GM23338 (cell line): ENCODE measurements at regions not wholly inside any gene's neighbourhood (a gene's known extent, or its start where the extent isn't known, plus 50 kb on each side); places are given as distances from the start of the nearest gene placed in this dataset.

Experiments
- ATAC-seq: fragments of 200-7000 bp; cut with Tn5 transposase; 3 replicates; pipeline ENCODE4 v1.9.1; 2020
- DNase-seq: peaks from one replicate; pipeline ENCODE4 v3.0.0-alpha.2; 2015; ENCODE audit warnings: low spot score
- H2AFZ ChIP-seq: fragments of 200-600 bp; sonication (generic); 2 replicates; pipeline ENCODE4 v1.8.0; 2016; ENCODE audit warnings: antibody characterized with exemption, mild to moderate bottlenecking, moderate library complexity
- H3F3A ChIP-seq: fragments of 200-600 bp; sonication (generic); replicated peaks from 2 replicates; pipeline ENCODE4 v1.8.0; 2017; ENCODE audit warnings: antibody characterized with exemption, mixed run types, low read depth
- H3K27ac ChIP-seq: fragments of 200-600 bp; sonication (generic); 2 replicates; pipeline ENCODE4 v1.6.1; 2016; ENCODE audit warnings: low read depth
- H3K27me3 ChIP-seq: fragments of 200-600 bp; sonication (generic); 2 replicates; pipeline ENCODE4 v1.8.0; 2016; ENCODE audit warnings: mild to moderate bottlenecking, mixed run types, moderate library complexity; ENCODE audit not compliant: insufficient read depth
- H3K36me3 ChIP-seq: fragments of 200-600 bp; sonication (generic); 2 replicates; pipeline ENCODE4 v1.8.0; 2016; ENCODE audit warnings: mild to moderate bottlenecking; ENCODE audit not compliant: insufficient read depth
- H3K4me1 ChIP-seq: fragments of 200-600 bp; sonication (generic); 2 replicates; pipeline ENCODE4 v1.8.0; 2016; ENCODE audit warnings: mild to moderate bottlenecking, moderate library complexity; ENCODE audit not compliant: insufficient read depth
- H3K4me2 ChIP-seq: fragments of 200-600 bp; sonication (generic); 2 replicates; pipeline ENCODE4 v1.7.1; 2017; ENCODE audit warnings: mixed run types
- H3K4me3 ChIP-seq: fragments of 200-600 bp; sonication (generic); 2 replicates; pipeline ENCODE4 v1.6.1; 2016; ENCODE audit warnings: mixed run types
- H3K79me2 ChIP-seq: fragments of 200-600 bp; sonication (generic); replicated peaks from 2 replicates; pipeline ENCODE4 v1.8.0; 2017; ENCODE audit warnings: mild to moderate bottlenecking; ENCODE audit not compliant: insufficient read depth
- H3K9me2 ChIP-seq: fragments of 200-600 bp; sonication (generic); 2 replicates; pipeline ENCODE4 v1.8.0; 2017; ENCODE audit not compliant: insufficient read depth
- H4K20me1 ChIP-seq: fragments of 200-600 bp; sonication (generic); replicated peaks from 2 replicates; pipeline ENCODE4 v1.8.0; 2017; ENCODE audit warnings: mild to moderate bottlenecking; ENCODE audit not compliant: insufficient read depth
- H3K27ac Mint-ChIP-seq: 2 replicates; pipeline ENCODE4 v1.8.0; 2020; ENCODE audit warnings: inconsistent platforms, mild to moderate bottlenecking, moderate library complexity, mixed read lengths
- H3K27me3 Mint-ChIP-seq: 3 replicates; pipeline ENCODE4 v1.8.0; 2022; ENCODE audit warnings: low read depth, mild to moderate bottlenecking, moderate library complexity, mixed read lengths, inconsistent platforms; ENCODE audit not compliant: insufficient read depth, poor library complexity
- H3K36me3 Mint-ChIP-seq: 3 replicates; pipeline ENCODE4 v1.8.0; 2021; ENCODE audit warnings: low read depth, mild to moderate bottlenecking, inconsistent platforms, moderate library complexity, mixed read lengths
- H3K4me1 Mint-ChIP-seq: 3 replicates; pipeline ENCODE4 v1.8.0; 2020; ENCODE audit warnings: mild to moderate bottlenecking, inconsistent platforms, mixed read lengths
- H3K4me3 Mint-ChIP-seq: 3 replicates; pipeline ENCODE4 v1.8.0; 2021; ENCODE audit warnings: moderate library complexity, mild to moderate bottlenecking, inconsistent platforms, mixed read lengths
- H3K9me3 Mint-ChIP-seq: 3 replicates; pipeline ENCODE4 v1.8.0; 2020; ENCODE audit warnings: moderate library complexity, mild to moderate bottlenecking, inconsistent platforms, mixed read lengths
- CREB1 ChIP-seq: fragments of 250-450 bp; sonication (Bioruptor Pico); IDR thresholded peaks from 2 replicates; pipeline ENCODE4 v1.5.0; 2020; ENCODE audit warnings: low read depth, mild to moderate bottlenecking, moderate library complexity
- NANOG ChIP-seq: IDR thresholded peaks from 2 replicates; pipeline ENCODE4 v1.6.1; 2016; ENCODE audit warnings: antibody characterized with exemption, borderline replicate concordance
- STAT1 ChIP-seq: IDR thresholded peaks from one replicate; pipeline ENCODE4 v1.6.1; 2016; ENCODE audit warnings: antibody characterized with exemption; ENCODE audit not compliant: unreplicated experiment
- ZNF114 ChIP-seq: fragments of 250-450 bp; sonication (Bioruptor Pico); IDR thresholded peaks from 2 replicates; pipeline ENCODE4 v1.5.0; 2020; ENCODE audit warnings: mild to moderate bottlenecking, moderate library complexity
- TF ChIP-seq, protein P1 (sequence below): fragments of 250-450 bp; sonication (Bioruptor Pico); IDR thresholded peaks from 2 replicates; pipeline ENCODE4 v1.5.0; 2020; ENCODE audit warnings: mild to moderate bottlenecking, moderate library complexity
- TF ChIP-seq, protein P2 (sequence below): IDR thresholded peaks from one replicate; pipeline ENCODE4 v1.6.1; 2018; ENCODE audit warnings: antibody characterized with exemption; ENCODE audit not compliant: unreplicated experiment
- TF ChIP-seq, protein P3 (sequence below): IDR thresholded peaks from 2 replicates; pipeline ENCODE4 v1.6.1; 2016; ENCODE audit warnings: antibody characterized with exemption

- TF ChIP-seq, protein P1, sequence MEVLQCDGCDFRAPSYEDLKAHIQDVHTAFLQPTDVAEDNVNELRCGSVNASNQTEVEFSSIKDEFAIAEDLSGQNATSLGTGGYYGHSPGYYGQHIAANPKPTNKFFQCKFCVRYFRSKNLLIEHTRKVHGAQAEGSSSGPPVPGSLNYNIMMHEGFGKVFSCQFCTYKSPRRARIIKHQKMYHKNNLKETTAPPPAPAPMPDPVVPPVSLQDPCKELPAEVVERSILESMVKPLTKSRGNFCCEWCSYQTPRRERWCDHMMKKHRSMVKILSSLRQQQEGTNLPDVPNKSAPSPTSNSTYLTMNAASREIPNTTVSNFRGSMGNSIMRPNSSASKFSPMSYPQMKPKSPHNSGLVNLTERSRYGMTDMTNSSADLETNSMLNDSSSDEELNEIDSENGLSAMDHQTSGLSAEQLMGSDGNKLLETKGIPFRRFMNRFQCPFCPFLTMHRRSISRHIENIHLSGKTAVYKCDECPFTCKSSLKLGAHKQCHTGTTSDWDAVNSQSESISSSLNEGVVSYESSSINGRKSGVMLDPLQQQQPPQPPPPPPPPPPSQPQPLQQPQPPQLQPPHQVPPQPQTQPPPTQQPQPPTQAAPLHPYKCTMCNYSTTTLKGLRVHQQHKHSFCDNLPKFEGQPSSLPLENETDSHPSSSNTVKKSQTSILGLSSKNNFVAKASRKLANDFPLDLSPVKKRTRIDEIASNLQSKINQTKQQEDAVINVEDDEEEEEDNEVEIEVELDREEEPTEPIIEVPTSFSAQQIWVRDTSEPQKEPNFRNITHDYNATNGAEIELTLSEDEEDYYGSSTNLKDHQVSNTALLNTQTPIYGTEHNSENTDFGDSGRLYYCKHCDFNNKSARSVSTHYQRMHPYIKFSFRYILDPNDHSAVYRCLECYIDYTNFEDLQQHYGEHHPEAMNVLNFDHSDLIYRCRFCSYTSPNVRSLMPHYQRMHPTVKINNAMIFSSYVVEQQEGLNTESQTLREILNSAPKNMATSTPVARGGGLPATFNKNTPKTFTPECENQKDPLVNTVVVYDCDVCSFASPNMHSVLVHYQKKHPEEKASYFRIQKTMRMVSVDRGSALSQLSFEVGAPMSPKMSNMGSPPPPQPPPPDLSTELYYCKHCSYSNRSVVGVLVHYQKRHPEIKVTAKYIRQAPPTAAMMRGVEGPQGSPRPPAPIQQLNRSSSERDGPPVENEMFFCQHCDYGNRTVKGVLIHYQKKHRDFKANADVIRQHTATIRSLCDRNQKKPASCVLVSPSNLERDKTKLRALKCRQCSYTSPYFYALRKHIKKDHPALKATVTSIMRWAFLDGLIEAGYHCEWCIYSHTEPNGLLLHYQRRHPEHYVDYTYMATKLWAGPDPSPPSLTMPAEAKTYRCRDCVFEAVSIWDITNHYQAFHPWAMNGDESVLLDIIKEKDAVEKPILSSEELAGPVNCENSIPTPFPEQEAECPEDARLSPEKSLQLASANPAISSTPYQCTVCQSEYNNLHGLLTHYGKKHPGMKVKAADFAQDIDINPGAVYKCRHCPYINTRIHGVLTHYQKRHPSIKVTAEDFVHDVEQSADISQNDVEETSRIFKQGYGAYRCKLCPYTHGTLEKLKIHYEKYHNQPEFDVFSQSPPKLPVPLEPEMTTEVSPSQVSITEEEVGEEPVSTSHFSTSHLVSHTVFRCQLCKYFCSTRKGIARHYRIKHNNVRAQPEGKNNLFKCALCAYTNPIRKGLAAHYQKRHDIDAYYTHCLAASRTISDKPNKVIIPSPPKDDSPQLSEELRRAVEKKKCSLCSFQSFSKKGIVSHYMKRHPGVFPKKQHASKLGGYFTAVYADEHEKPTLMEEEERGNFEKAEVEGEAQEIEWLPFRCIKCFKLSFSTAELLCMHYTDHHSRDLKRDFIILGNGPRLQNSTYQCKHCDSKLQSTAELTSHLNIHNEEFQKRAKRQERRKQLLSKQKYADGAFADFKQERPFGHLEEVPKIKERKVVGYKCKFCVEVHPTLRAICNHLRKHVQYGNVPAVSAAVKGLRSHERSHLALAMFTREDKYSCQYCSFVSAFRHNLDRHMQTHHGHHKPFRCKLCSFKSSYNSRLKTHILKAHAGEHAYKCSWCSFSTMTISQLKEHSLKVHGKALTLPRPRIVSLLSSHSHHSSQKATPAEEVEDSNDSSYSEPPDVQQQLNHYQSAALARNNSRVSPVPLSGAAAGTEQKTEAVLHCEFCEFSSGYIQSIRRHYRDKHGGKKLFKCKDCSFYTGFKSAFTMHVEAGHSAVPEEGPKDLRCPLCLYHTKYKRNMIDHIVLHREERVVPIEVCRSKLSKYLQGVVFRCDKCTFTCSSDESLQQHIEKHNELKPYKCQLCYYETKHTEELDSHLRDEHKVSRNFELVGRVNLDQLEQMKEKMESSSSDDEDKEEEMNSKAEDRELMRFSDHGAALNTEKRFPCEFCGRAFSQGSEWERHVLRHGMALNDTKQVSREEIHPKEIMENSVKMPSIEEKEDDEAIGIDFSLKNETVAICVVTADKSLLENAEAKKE (CRISPR knock-in tag): no peak
- no peak for TF ChIP-seq ZNF114 (CRISPR knock-in tag)
Observed at GRCh38 chr2:9076210-9076609, 72.7 kb upstream of the MBOAT2 start (continued).

DNA sequence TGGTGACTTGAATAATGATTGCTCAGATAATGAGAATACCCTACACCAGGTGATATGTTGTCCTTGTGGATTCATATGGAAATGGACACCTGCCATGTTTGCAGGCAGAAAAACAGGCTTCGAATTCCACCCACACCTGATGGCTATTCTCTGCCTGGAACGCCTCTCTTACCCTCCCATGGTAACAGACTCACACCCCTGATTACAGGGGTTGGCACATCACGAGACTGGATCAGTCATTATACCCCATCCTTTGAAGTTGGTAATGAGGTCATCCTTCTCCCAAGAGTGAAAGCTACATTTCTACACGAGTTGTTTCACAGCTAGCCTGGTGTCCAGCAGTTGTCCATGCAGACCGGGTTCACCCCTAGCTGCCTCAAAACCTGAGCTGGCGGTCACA is 71.4 kb upstream of the MBOAT2 start:
- Histone ChIP-seq H3F3A (no peaks in the 10 kb centered on the region), H4K20me1 (no peaks in the 10 kb centered on the region), H3K4me2 (peak overlapping the region; percentile 43), H3K36me3 (no peaks in the 10 kb centered on the region), H3K4me3 (no peak overlapping the region), H3K9me2 (no peaks in the 10 kb centered on the region), H3K4me1 (peaks cover 19% of the 10 kb centered on the region), H3K27me3 (no peaks in the 10 kb centered on the region; the same call in 1 of the 2 replicates), H3K79me2 (no peaks in the 10 kb centered on the region), H3K27ac (no peak overlapping the region), H2AFZ (no peak overlapping the region)
- peaks cover 2% of the 10 kb centered on the region; the same call in 1 of the 3 replicates for H3K9me3 Mint-ChIP-seq
- no peak overlapping the region for H3K27ac Mint-ChIP-seq
- TF ChIP-seq NANOG (no peak), CREB1 (0 out of 2 replicates have a peak, but pooled peaks have one; percentile 21)
- no peak overlapping the region; the same call in 2 of the 3 replicates for H3K4me3 Mint-ChIP-seq
- H3K27me3 Mint-ChIP-seq: peaks cover 19% of the 10 kb centered on the region
- ATAC-seq: peak; percentile 96
- no peaks in the 10 kb centered on the region for H3K36me3 Mint-ChIP-seq
- DNase-seq: peak; percentile 75
- H3K4me1 Mint-ChIP-seq: peaks cover 28% of the 10 kb centered on the region; the same call in 2 of the 3 replicates

GRCh38 chr2:9071584-9072124 is 68.2 kb upstream of the MBOAT2 start:
- Histone ChIP-seq H2AFZ (no peak overlapping the region), H4K20me1 (no peaks in the 10 kb centered on the region), H3K27me3 (no peaks in the 10 kb centered on the region; the same call in 1 of the 2 replicates), H3F3A (no peaks in the 10 kb centered on the region), H3K4me1 (peaks cover 19% of the 10 kb centered on the region), H3K4me3 (no peak overlapping the region), H3K27ac (no peak overlapping the region), H3K9me2 (no peaks in the 10 kb centered on the region), H3K79me2 (no peaks in the 10 kb centered on the region), H3K36me3 (no peaks in the 10 kb centered on the region), H3K4me2 (no peak overlapping the region)
- Mint-ChIP-seq H3K9me3 (no peaks in the 10 kb centered on the region), H3K36me3 (no peaks in the 10 kb centered on the region), H3K27ac (no peak overlapping the region), H3K4me3 (no peak overlapping the region), H3K4me1 (peaks cover 23% of the 10 kb centered on the region; the same call in 2 of the 3 replicates), H3K27me3 (peaks cover 19% of the 10 kb centered on the region)
- DNase-seq: no peak
- ATAC-seq: no peak
- TF ChIP-seq NANOG: no peak
- TF ChIP-seq, protein P2, sequence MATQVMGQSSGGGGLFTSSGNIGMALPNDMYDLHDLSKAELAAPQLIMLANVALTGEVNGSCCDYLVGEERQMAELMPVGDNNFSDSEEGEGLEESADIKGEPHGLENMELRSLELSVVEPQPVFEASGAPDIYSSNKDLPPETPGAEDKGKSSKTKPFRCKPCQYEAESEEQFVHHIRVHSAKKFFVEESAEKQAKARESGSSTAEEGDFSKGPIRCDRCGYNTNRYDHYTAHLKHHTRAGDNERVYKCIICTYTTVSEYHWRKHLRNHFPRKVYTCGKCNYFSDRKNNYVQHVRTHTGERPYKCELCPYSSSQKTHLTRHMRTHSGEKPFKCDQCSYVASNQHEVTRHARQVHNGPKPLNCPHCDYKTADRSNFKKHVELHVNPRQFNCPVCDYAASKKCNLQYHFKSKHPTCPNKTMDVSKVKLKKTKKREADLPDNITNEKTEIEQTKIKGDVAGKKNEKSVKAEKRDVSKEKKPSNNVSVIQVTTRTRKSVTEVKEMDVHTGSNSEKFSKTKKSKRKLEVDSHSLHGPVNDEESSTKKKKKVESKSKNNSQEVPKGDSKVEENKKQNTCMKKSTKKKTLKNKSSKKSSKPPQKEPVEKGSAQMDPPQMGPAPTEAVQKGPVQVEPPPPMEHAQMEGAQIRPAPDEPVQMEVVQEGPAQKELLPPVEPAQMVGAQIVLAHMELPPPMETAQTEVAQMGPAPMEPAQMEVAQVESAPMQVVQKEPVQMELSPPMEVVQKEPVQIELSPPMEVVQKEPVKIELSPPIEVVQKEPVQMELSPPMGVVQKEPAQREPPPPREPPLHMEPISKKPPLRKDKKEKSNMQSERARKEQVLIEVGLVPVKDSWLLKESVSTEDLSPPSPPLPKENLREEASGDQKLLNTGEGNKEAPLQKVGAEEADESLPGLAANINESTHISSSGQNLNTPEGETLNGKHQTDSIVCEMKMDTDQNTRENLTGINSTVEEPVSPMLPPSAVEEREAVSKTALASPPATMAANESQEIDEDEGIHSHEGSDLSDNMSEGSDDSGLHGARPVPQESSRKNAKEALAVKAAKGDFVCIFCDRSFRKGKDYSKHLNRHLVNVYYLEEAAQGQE: no peak
- TF ChIP-seq STAT1: no peak
- TF ChIP-seq, protein P3, sequence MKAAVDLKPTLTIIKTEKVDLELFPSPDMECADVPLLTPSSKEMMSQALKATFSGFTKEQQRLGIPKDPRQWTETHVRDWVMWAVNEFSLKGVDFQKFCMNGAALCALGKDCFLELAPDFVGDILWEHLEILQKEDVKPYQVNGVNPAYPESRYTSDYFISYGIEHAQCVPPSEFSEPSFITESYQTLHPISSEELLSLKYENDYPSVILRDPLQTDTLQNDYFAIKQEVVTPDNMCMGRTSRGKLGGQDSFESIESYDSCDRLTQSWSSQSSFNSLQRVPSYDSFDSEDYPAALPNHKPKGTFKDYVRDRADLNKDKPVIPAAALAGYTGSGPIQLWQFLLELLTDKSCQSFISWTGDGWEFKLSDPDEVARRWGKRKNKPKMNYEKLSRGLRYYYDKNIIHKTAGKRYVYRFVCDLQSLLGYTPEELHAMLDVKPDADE: no peak
- no peak for TF ChIP-seq ZNF114 (CRISPR knock-in tag)
